ENCODE measurements at regions not wholly inside any gene's neighbourhood (a gene's known extent, or its start where the extent isn't known, plus 50 kb on each side); places are given as distances from the start of the nearest gene placed in this dataset.

DNA sequence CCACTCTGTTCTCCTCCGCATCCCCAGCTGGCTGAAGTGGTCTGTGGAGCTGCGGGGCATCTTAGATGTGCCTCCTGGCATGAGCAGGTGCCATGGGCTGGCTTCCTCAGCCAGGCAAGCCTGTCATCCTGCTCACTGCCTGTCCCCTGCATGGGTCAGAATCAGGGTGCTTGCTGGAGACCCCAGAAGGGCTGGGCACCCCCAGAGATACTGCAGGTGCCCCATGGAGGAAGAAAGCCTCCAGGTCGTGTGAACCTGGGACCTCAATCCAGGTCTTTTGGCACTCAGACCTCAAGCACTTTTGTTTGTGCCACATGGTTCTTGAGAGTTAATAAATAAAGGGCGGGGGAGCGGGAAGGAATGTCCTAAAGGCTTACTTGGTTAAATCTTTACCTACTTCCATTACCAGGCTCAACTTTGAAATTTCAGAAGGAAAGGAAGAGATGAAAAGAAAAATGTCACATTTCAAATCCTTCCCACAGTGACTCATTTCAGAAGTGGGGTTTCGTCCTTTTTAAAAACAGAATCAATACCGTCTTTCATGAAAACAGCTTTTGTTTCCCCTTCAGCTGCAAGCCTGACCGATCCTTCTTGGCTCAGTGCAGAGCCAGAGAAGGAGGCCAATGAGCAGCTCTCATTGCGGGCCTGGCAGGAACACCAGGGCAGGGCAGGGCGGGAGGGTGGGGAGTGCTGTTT is 69.9 kb downstream of the RHOB start:
- TF ChIP-seq POLR2AphosphoS5 (IDR thresholded peaks at IDR 0.05; ENCODE audit: insufficient read depth in 1 of 2, low read depth in 1 of 2) (no peak), POLR2A (IDR thresholded peaks at IDR 0.05) (no peak)
- TF ChIP-seq, protein P1, sequence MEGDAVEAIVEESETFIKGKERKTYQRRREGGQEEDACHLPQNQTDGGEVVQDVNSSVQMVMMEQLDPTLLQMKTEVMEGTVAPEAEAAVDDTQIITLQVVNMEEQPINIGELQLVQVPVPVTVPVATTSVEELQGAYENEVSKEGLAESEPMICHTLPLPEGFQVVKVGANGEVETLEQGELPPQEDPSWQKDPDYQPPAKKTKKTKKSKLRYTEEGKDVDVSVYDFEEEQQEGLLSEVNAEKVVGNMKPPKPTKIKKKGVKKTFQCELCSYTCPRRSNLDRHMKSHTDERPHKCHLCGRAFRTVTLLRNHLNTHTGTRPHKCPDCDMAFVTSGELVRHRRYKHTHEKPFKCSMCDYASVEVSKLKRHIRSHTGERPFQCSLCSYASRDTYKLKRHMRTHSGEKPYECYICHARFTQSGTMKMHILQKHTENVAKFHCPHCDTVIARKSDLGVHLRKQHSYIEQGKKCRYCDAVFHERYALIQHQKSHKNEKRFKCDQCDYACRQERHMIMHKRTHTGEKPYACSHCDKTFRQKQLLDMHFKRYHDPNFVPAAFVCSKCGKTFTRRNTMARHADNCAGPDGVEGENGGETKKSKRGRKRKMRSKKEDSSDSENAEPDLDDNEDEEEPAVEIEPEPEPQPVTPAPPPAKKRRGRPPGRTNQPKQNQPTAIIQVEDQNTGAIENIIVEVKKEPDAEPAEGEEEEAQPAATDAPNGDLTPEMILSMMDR (IDR thresholded peaks at IDR 0.05): no peak

Measured in vagina (tissue), 2 donors.